SJSA1 (cell line): ENCODE measurements at regions not wholly inside any gene's neighbourhood (a gene's known extent, or its start where the extent isn't known, plus 50 kb on each side); places are given as distances from the start of the nearest gene placed in this dataset.

Experiments
- DNase-seq, 2 experiments: peaks; one replicate each; pipeline ENCODE4 v3.0.0-alpha.2; 2015 to 2020; ENCODE audit warnings: low spot score in 2 of 2, low read depth in 1 of 2
- H3K27ac ChIP-seq: fragments of 250-450 bp; sonication (Bioruptor Pico); 2 replicates; pipeline ENCODE4 v1.5.1; 2020; ENCODE audit warnings: mild to moderate bottlenecking, moderate library complexity
- H3K27me3 ChIP-seq: fragments of 250-450 bp; sonication (Bioruptor Pico); replicated peaks from 2 replicates; pipeline ENCODE4 v1.5.1; 2020; ENCODE audit warnings: mild to moderate bottlenecking, moderate library complexity
- H3K36me3 ChIP-seq: fragments of 250-450 bp; sonication (Bioruptor Pico); 2 replicates; pipeline ENCODE4 v1.5.1; 2020; ENCODE audit warnings: mild to moderate bottlenecking
- H3K4me1 ChIP-seq: fragments of 250-450 bp; sonication (Bioruptor Pico); replicated peaks from 2 replicates; pipeline ENCODE4 v1.6.1; 2021; ENCODE audit warnings: mild to moderate bottlenecking
- H3K4me3 ChIP-seq: fragments of 250-450 bp; sonication (Bioruptor Pico); 2 replicates; pipeline ENCODE4 v1.5.1; 2020; ENCODE audit warnings: mild to moderate bottlenecking
- H3K9me3 ChIP-seq: fragments of 250-450 bp; sonication (Bioruptor Pico); replicated peaks from 2 replicates; pipeline ENCODE4 v1.5.1; 2020; ENCODE audit warnings: mild to moderate bottlenecking

DNA sequence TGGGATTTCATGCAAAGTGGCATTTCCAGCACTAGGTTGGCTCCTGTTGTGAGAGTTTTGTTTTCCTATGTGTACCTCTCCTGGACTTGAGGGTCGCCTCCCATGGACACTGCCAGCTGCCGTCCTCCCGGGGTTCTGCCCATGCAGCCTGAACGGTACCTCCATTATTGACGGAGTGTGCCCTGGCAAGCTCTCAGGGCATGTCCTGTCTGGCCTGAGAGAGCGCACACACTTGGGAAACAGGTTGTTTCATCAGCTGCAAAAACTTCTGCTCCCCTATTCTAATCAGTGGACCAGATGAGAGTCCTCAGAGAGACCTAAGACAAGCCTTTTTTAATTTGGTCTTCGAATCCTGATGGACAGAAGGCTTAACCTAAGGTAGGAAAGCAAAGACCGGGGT is 56.6 kb upstream of the HOPX start:
- H3K27me3 ChIP-seq, result no peaks in the 10 kb centered on the region
- no peak for DNase-seq

DNA sequence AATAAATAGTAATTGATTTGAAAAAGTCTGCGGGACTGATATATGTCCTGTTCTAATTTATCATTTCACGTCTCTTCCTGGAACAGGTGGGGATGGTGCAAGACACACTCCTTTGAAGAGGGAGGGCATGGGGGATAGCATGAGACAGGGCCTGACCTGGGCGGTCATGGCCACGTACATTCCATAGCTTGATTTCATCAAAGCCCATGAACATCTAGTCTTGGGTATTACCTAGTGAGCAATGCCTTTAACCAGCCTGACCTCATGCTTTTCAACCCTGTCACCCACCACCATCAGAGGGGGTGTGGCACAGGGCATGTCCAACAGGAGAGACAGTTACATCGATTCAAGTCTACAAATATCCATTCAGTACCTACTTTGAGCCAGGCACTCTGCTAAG is 52.3 kb upstream of the HOPX start:
- Histone ChIP-seq H3K4me3 (no peak overlapping the region), H3K9me3 (no peaks in the 10 kb centered on the region), H3K27me3 (no peaks in the 10 kb centered on the region), H3K36me3 (no peaks in the 10 kb centered on the region), H3K27ac (no peak overlapping the region), H3K4me1 (peaks cover 3% of the 10 kb centered on the region)
- no peak for DNase-seq

More for the DNA sequence above, 56.6 kb upstream of the HOPX start:
- Histone ChIP-seq H3K27ac (no peak overlapping the region), H3K36me3 (no peaks in the 10 kb centered on the region), H3K9me3 (no peaks in the 10 kb centered on the region; the same call in 1 of the 2 replicates), H3K4me3 (no peak overlapping the region), H3K4me1 (peaks cover 7% of the 10 kb centered on the region)

DNA sequence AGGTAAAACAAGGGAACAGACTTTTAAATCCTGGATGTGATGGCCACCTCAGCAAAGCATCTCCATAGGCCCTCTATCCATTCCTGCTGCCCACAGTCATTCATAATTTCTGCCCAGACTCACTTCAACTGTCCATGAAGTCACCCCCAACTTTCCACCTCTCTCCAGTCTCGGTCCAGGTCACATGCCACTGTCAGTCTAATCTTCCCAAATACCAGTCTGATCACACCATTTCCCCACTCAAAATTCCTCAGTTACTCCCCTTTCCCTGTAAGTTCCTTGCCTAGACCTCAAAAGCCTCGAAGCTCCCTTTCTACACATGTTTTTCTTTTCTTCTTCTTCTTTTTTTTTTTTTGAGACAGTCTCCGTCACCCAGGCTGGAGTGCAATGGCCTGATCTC is 51.2 kb upstream of the HOPX start:
- Histone ChIP-seq H3K9me3 (no peaks in the 10 kb centered on the region), H3K4me1 (peaks cover 6% of the 10 kb centered on the region)
- no peak for DNase-seq

DNA sequence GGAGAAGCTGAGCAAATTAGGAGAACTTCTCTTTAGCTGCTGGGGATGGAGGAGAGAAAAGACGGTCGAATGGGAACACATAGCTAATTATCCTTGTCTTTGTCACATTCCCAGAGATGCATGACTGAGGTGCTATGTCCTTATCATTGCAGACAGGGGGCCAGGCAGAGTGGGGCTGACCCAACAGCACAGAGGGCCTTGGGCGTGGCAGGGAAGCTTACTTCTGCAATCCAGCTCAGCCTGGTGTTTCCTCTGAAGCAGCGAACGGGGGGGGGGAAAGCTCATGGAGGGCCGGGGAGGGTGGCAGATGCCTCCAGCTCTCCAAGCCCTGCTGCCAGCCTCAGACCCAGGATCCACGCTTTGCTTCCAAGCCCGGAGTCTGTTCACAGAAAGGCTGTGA is 50.8 kb upstream of the HOPX start:
- Histone ChIP-seq H3K36me3 (no peaks in the 10 kb centered on the region), H3K9me3 (no peaks in the 10 kb centered on the region), H3K4me3 (no peak overlapping the region), H3K27ac (no peak overlapping the region), H3K27me3 (no peaks in the 10 kb centered on the region), H3K4me1 (peaks cover 6% of the 10 kb centered on the region)
- DNase-seq, result no peak

More for the DNA sequence above, 51.2 kb upstream of the HOPX start:
- H3K27me3 ChIP-seq, result no peaks in the 10 kb centered on the region
- H3K36me3 ChIP-seq, result no peaks in the 10 kb centered on the region
- H3K4me3 ChIP-seq, result no peak overlapping the region
- no peak overlapping the region for H3K27ac ChIP-seq
